IMR-90 (cell line): ENCODE measurements at regions not wholly inside any gene's neighbourhood (a gene's known extent, or its start where the extent isn't known, plus 50 kb on each side); places are given as distances from the start of the nearest gene placed in this dataset.

Experiments
- ATAC-seq: fragments of 200-7000 bp; cut with Tn5 transposase; 2 replicates; pipeline ENCODE4 v1.9.1; 2020; ENCODE audit warnings: low read depth, mild to moderate bottlenecking, moderate library complexity
- BruUV-seq: library from RNA; stranded (reverse); fragments of 400-500 nt; replicated peaks from 2 replicates; lab custom pipeline; 2021; lab: Mats Ljungman, UMichigan
- CTCF ChIA-PET: fragments of 300-600 bp; formaldehyde crosslinking; extraction: SDS; loops from one replicate; lab custom pipeline; 2021; ENCODE audit warnings: antibody characterized with exemption; lab: Yijun Ruan, JAX
- POLR2A ChIA-PET: fragments of 300-600 bp; sonication (Branson Sonifier 250); formaldehyde crosslinking; loops from one replicate; lab custom pipeline; 2022; ENCODE audit warnings: antibody characterized with exemption; ENCODE audit not compliant: unreplicated experiment; lab: Charles Lee
- DNase-seq: peaks from one replicate; pipeline ENCODE4 v3.0.0; 2013
- H2AFZ ChIP-seq: replicated peaks from 2 replicates; pipeline ENCODE3; 2013; ENCODE audit warnings: low read length, mild to moderate bottlenecking; ENCODE audit not compliant: poor library complexity
- H2AK5ac ChIP-seq: 2 replicates; pipeline ENCODE4 v1.6.1; 2013; ENCODE audit warnings: low read depth, low read length, inconsistent platforms
- H2AK9ac ChIP-seq: replicated peaks from 2 replicates; pipeline ENCODE3; 2013; ENCODE audit warnings: mild to moderate bottlenecking, low read depth, low read length, moderate library complexity; ENCODE audit not compliant: poor library complexity
- H2BK120ac ChIP-seq: 2 replicates; pipeline ENCODE4 v1.6.1; 2013; ENCODE audit warnings: low read depth, low read length, inconsistent platforms
- H2BK15ac ChIP-seq: 3 replicates; pipeline ENCODE4 v1.6.1; 2013; ENCODE audit warnings: low read depth, low read length, inconsistent platforms
- H2BK20ac ChIP-seq: 2 replicates; pipeline ENCODE4 v1.6.1; 2013; ENCODE audit warnings: low read depth, mild to moderate bottlenecking, inconsistent platforms, low read length, moderate library complexity
- H2BK5ac ChIP-seq: 2 replicates; pipeline ENCODE4 v1.6.1; 2013; ENCODE audit warnings: mild to moderate bottlenecking, low read depth, low read length, inconsistent platforms; ENCODE audit not compliant: poor library complexity, severe bottlenecking
- H3K14ac ChIP-seq: replicated peaks from 2 replicates; pipeline ENCODE4 v1.6.1; 2013; ENCODE audit warnings: low read depth, low read length, inconsistent platforms
- H3K18ac ChIP-seq: 2 replicates; pipeline ENCODE4 v1.6.1; 2013; ENCODE audit warnings: low read depth, low read length, control low read depth
- H3K23ac ChIP-seq: 2 replicates; pipeline ENCODE4 v1.6.1; 2013; ENCODE audit warnings: low read depth, low read length, inconsistent platforms
- H3K27ac ChIP-seq: 2 replicates; pipeline ENCODE4 v1.5.1; 2013; ENCODE audit warnings: mild to moderate bottlenecking, control low read depth, low read length; ENCODE audit not compliant: insufficient read depth
- H3K27me3 ChIP-seq: 2 replicates; pipeline ENCODE4 v1.6.1; 2013; ENCODE audit warnings: low read length; ENCODE audit not compliant: control insufficient read depth, insufficient read depth
- H3K36me3 ChIP-seq: 2 replicates; pipeline ENCODE4 v1.6.1; 2013; ENCODE audit warnings: low read length, mixed read lengths; ENCODE audit not compliant: control insufficient read depth, insufficient read depth
- H3K4ac ChIP-seq: 2 replicates; pipeline ENCODE4 v1.6.1; 2013; ENCODE audit warnings: low read depth, low read length, inconsistent platforms
- H3K4me1 ChIP-seq: 2 replicates; pipeline ENCODE4 v1.6.1; 2013; ENCODE audit warnings: low read length, mixed read lengths; ENCODE audit not compliant: control insufficient read depth, insufficient read depth
- H3K4me2 ChIP-seq: 2 replicates; pipeline ENCODE4 v1.6.1; 2013; ENCODE audit warnings: low read depth, mild to moderate bottlenecking, control low read depth, low read length, moderate library complexity
- H3K4me3 ChIP-seq: 2 replicates; pipeline ENCODE4 v1.5.1; 2013; ENCODE audit warnings: low read depth, mild to moderate bottlenecking, control low read depth, low read length, moderate library complexity; ENCODE audit not compliant: insufficient read depth
- H3K56ac ChIP-seq: 2 replicates; pipeline ENCODE4 v1.6.1; 2013; ENCODE audit warnings: low read length, inconsistent platforms; ENCODE audit not compliant: insufficient read depth; ENCODE audit errors: extremely low read depth
- H3K79me1 ChIP-seq, 2 experiments: 2 replicates each; pipeline ENCODE4 v1.6.1; 2013; ENCODE audit warnings: low read length in 2 of 2, inconsistent platforms in 1 of 2, low read depth in 1 of 2
- H3K9ac ChIP-seq: 2 replicates; pipeline ENCODE4 v1.6.1; 2013; ENCODE audit warnings: low read depth, low read length, control low read depth
- H3K9me1 ChIP-seq: 2 replicates; pipeline ENCODE4 v1.6.1; 2013; ENCODE audit warnings: low read length, inconsistent platforms; ENCODE audit not compliant: insufficient read depth
- H3K9me3 ChIP-seq: 2 replicates; pipeline ENCODE4 v1.6.1; 2013; ENCODE audit warnings: low read length; ENCODE audit not compliant: control insufficient read depth, insufficient read depth
- H4K20me1 ChIP-seq: 2 replicates; pipeline ENCODE4 v1.6.1; 2013; ENCODE audit warnings: low read length, inconsistent platforms; ENCODE audit not compliant: insufficient read depth
- H4K5ac ChIP-seq: 2 replicates; pipeline ENCODE4 v1.6.1; 2013; ENCODE audit warnings: mild to moderate bottlenecking, low read depth, low read length, control low read depth
- H4K8ac ChIP-seq, 2 experiments: 2 replicates each; pipeline ENCODE4 v1.6.1; 2013; ENCODE audit warnings: low read depth in 2 of 2, low read length in 2 of 2, control low read depth in 1 of 2, inconsistent platforms in 1 of 2
- H4K91ac ChIP-seq: 2 replicates; pipeline ENCODE4 v1.6.1; 2013; ENCODE audit warnings: low read depth, low read length, inconsistent platforms; ENCODE audit not compliant: insufficient read depth
- BHLHE40 ChIP-seq: fragments of 150-350 bp; IDR thresholded peaks from 2 replicates; pipeline ENCODE4 v1.6.1; 2016; ENCODE audit warnings: mild to moderate bottlenecking, low read depth, low read length
- CEBPB ChIP-seq: IDR thresholded peaks from 2 replicates; pipeline ENCODE4 v1.6.1; 2012; ENCODE audit warnings: low read depth, low read length, improper control_type of control experiment
- CHD1 ChIP-seq: IDR thresholded peaks from 2 replicates; pipeline ENCODE4 v1.6.1; 2012; ENCODE audit warnings: low read depth, low read length, improper control_type of control experiment
- CTCF ChIP-seq: conservative IDR thresholded peaks from 2 replicates; pipeline ENCODE4 v1.5.1; 2012; ENCODE audit warnings: mild to moderate bottlenecking, low read depth, low read length, improper control_type of control experiment
- FOS ChIP-seq: fragments of 150-350 bp; IDR thresholded peaks from 2 replicates; pipeline ENCODE4 v1.6.1; 2016; ENCODE audit warnings: low read depth, low read length
- MAFK ChIP-seq: IDR thresholded peaks from 2 replicates; pipeline ENCODE4 v1.6.1; 2012; ENCODE audit warnings: low read depth, low read length, improper control_type of control experiment
- MAZ ChIP-seq: IDR thresholded peaks from 2 replicates; pipeline ENCODE4 v1.6.1; 2012; ENCODE audit warnings: low read depth, mild to moderate bottlenecking, low read length, improper control_type of control experiment, moderate library complexity, borderline replicate concordance
- MXI1 ChIP-seq: IDR thresholded peaks from 2 replicates; pipeline ENCODE4 v1.6.1; 2012; ENCODE audit warnings: low read depth, mild to moderate bottlenecking, low read length, moderate library complexity, borderline replicate concordance
- NFE2L2 ChIP-seq: fragments of 150-350 bp; IDR thresholded peaks from 2 replicates; pipeline ENCODE4 v1.6.1; 2016; ENCODE audit warnings: low read depth, mild to moderate bottlenecking, low read length
- RAD21 ChIP-seq: IDR thresholded peaks from 2 replicates; pipeline ENCODE4 v1.6.1; 2012; ENCODE audit warnings: low read length, improper control_type of control experiment
- RCOR1 ChIP-seq: IDR thresholded peaks from 2 replicates; pipeline ENCODE4 v1.6.1; 2012; ENCODE audit warnings: mild to moderate bottlenecking, low read length, improper control_type of control experiment; ENCODE audit not compliant: insufficient replicate concordance
- SMC3 ChIP-seq: fragments of 150-350 bp; IDR thresholded peaks from 2 replicates; pipeline ENCODE4 v1.6.1; 2016; ENCODE audit warnings: low read depth, mild to moderate bottlenecking, antibody characterized with exemption, low read length, moderate library complexity
- USF2 ChIP-seq: fragments of 150-350 bp; IDR thresholded peaks from 2 replicates; pipeline ENCODE4 v1.6.1; 2017; ENCODE audit warnings: mild to moderate bottlenecking, antibody characterized with exemption, low read length, low read depth
- WGBS, 2 experiments: methylation state at CpG; one replicate each; pipeline versions ENCODE4 v1.1.5 to v1.1.7; 2013; ENCODE audit warnings: missing lambda C conversion rate in 2 of 2; ENCODE audit not compliant: insufficient read length in 1 of 2; ENCODE audit errors: extremely low coverage in 2 of 2; 5-methylcytosine and 5-hydroxymethylcytosine counted together
- dilution Hi-C: fragments of 300-500 bp; cut with HindIII; formaldehyde crosslinking; loops from one replicate; pipeline ENCODE4 v1.14.3; 2018; ENCODE audit warnings: low sequenced_read_pairs; ENCODE audit not compliant: unreplicated experiment
- in situ Hi-C: fragments of 300-500 bp; cut with MboI; formaldehyde crosslinking; loops from 3 replicates; pipeline ENCODE4 v1.14.3; 2019; ENCODE audit warnings: low sequenced_read_pairs, inconsistent platforms, mixed read lengths
- intact Hi-C: fragments of 100-400 bp; cut with micrococcal nuclease; formaldehyde crosslinking; loops from 2 replicates; pipeline ENCODE4 v1.10.0; 2022

- intact Hi-C loops (no loop called here), in situ Hi-C loops (no loop called here), dilution Hi-C loops (no loop called here)
- Histone ChIP-seq H4K20me1 (no peaks in the 10 kb centered on the region), H3K4me1 (peaks cover 9% of the 10 kb centered on the region; the same call in 1 of the 2 replicates), H3K4me3 (no peak overlapping the region), H3K79me1 (no peaks in the 10 kb centered on the region), H4K5ac (no peak overlapping the region), H2BK20ac (no peak overlapping the region), H2BK5ac (no peak overlapping the region), H3K9ac (no peak overlapping the region), H4K91ac (no peak overlapping the region), H2AK9ac (no peak overlapping the region), H2BK120ac (no peak overlapping the region), H3K9me3 (no peaks in the 10 kb centered on the region), H4K8ac (no peak overlapping the region), H2BK15ac (no peak overlapping the region), H3K18ac (no peak overlapping the region), H2AK5ac (no peak overlapping the region), H3K4ac (no peak overlapping the region), H3K9me1 (peaks cover 5% of the 10 kb centered on the region), H2AFZ (no peak overlapping the region), H3K27ac (no peak overlapping the region), H3K56ac (no peak overlapping the region), H3K23ac (no peak overlapping the region), H3K4me2 (no peak overlapping the region), H3K36me3 (no peaks in the 10 kb centered on the region), H3K27me3 (no peaks in the 10 kb centered on the region), H3K14ac (no peak overlapping the region)
- ATAC-seq (no peak), DNase-seq (no peak)
- no CpG with 5 or more reads among the region's 2 CpGs for WGBS, 2 experiments
- ChIA-PET CTCF (no interaction called here), POLR2A (no interaction called here)
- TF ChIP-seq CEBPB: no peak
- TF ChIP-seq FOS: no peak
- no peak for TF ChIP-seq RAD21
- TF ChIP-seq CHD1: no peak
- no peak for TF ChIP-seq RCOR1
- TF ChIP-seq USF2: no peak
- TF ChIP-seq NFE2L2: no peak
- no peak for TF ChIP-seq CTCF
- no peak for TF ChIP-seq MAZ
- TF ChIP-seq MAFK: no peak
- TF ChIP-seq SMC3: no peak
- TF ChIP-seq BHLHE40: no peak
- TF ChIP-seq MXI1: no peak
- no TSS peak for BruUV-seq
Observed at GRCh38 chr6:15152700-15153099, 93.2 kb upstream of the JARID2 start.
